ENCODE measurements at regions not wholly inside any gene's neighbourhood (a gene's known extent, or its start where the extent isn't known, plus 50 kb on each side); places are given as distances from the start of the nearest gene placed in this dataset.

- Histone ChIP-seq H3K36me3 (ENCODE audit: low read depth) (no peaks in the 10 kb centered on the region), H3K27me3 (ENCODE audit: insufficient read depth, poor library complexity, severe bottlenecking) (peaks cover 8% of the 10 kb centered on the region), H3K4me1 (ENCODE audit: insufficient read depth, poor library complexity, severe bottlenecking) (no peaks in the 10 kb centered on the region), H3K27ac (ENCODE audit: poor library complexity, severe bottlenecking) (no peak overlapping the region), H3K9me3 (ENCODE audit: severe bottlenecking) (no peaks in the 10 kb centered on the region), H3K4me3 (ENCODE audit: severe bottlenecking) (no peak overlapping the region)
- TF ChIP-seq, protein P1, sequence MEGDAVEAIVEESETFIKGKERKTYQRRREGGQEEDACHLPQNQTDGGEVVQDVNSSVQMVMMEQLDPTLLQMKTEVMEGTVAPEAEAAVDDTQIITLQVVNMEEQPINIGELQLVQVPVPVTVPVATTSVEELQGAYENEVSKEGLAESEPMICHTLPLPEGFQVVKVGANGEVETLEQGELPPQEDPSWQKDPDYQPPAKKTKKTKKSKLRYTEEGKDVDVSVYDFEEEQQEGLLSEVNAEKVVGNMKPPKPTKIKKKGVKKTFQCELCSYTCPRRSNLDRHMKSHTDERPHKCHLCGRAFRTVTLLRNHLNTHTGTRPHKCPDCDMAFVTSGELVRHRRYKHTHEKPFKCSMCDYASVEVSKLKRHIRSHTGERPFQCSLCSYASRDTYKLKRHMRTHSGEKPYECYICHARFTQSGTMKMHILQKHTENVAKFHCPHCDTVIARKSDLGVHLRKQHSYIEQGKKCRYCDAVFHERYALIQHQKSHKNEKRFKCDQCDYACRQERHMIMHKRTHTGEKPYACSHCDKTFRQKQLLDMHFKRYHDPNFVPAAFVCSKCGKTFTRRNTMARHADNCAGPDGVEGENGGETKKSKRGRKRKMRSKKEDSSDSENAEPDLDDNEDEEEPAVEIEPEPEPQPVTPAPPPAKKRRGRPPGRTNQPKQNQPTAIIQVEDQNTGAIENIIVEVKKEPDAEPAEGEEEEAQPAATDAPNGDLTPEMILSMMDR (IDR thresholded peaks at IDR 0.05; ENCODE audit: poor library complexity, severe bottlenecking): no peak
- no peak for ATAC-seq (ENCODE audit: low read depth)
- DNase-seq (ENCODE audit: low spot score): no peak
Measured at GRCh38 chr22:48539261-48539660, 1288.4 kb downstream of the BRD1 start.

- Histone ChIP-seq H3K4me1 (ENCODE audit: insufficient read depth, poor library complexity, severe bottlenecking) (no peaks in the 10 kb centered on the region), H3K27ac (ENCODE audit: poor library complexity, severe bottlenecking) (no peak overlapping the region), H3K27me3 (ENCODE audit: insufficient read depth, poor library complexity, severe bottlenecking) (peaks cover 8% of the 10 kb centered on the region), H3K4me3 (ENCODE audit: severe bottlenecking) (no peak overlapping the region), H3K36me3 (ENCODE audit: low read depth) (no peaks in the 10 kb centered on the region), H3K9me3 (ENCODE audit: severe bottlenecking) (no peaks in the 10 kb centered on the region)
- no peak for ATAC-seq (ENCODE audit: low read depth)
- DNase-seq (ENCODE audit: low spot score): no peak
- TF ChIP-seq, protein P1 (IDR thresholded peaks at IDR 0.05; ENCODE audit: poor library complexity, severe bottlenecking): no peak
Measured at GRCh38 chr22:48538291-48538820, 1289.3 kb downstream of the BRD1 start.

DNA sequence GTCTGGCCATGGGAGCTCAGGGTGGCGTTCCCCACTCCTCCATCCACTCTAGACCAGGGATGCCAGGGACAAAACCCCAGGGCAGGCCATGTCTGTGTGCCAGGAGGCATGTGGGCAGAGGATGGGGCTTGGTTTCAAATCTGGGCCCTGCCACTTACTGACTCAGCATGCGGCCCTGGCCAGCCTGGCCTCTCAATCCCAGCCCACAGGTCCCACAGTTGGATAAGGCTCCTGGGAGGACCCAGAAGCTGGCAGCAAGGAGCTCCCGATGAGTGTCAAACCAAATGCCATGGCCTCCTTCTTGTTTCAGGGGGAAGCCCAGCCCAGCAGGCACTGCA, 1290.4 kb downstream of the BRD1 start:
- Histone ChIP-seq H3K4me3 (ENCODE audit: severe bottlenecking) (no peak overlapping the region), H3K9me3 (ENCODE audit: severe bottlenecking) (no peaks in the 10 kb centered on the region), H3K27ac (ENCODE audit: poor library complexity, severe bottlenecking) (no peak overlapping the region), H3K4me1 (ENCODE audit: insufficient read depth, poor library complexity, severe bottlenecking) (no peaks in the 10 kb centered on the region), H3K36me3 (ENCODE audit: low read depth) (no peaks in the 10 kb centered on the region), H3K27me3 (ENCODE audit: insufficient read depth, poor library complexity, severe bottlenecking) (peaks cover 8% of the 10 kb centered on the region)
- no peak for DNase-seq (ENCODE audit: low spot score)
- TF ChIP-seq, protein P1 (IDR thresholded peaks at IDR 0.05; ENCODE audit: poor library complexity, severe bottlenecking): no peak
- ATAC-seq (ENCODE audit: low read depth): no peak

GRCh38 chr22:48536541-48537342, 1290.9 kb downstream of the BRD1 start:
- no peak for ATAC-seq (ENCODE audit: low read depth)
- TF ChIP-seq, protein P1 (IDR thresholded peaks at IDR 0.05; ENCODE audit: poor library complexity, severe bottlenecking): no peak
- Histone ChIP-seq H3K27ac (ENCODE audit: poor library complexity, severe bottlenecking) (no peak overlapping the region), H3K4me1 (ENCODE audit: insufficient read depth, poor library complexity, severe bottlenecking) (no peaks in the 10 kb centered on the region), H3K36me3 (ENCODE audit: low read depth) (no peaks in the 10 kb centered on the region), H3K4me3 (ENCODE audit: severe bottlenecking) (no peak overlapping the region), H3K27me3 (ENCODE audit: insufficient read depth, poor library complexity, severe bottlenecking) (peaks cover 8% of the 10 kb centered on the region), H3K9me3 (ENCODE audit: severe bottlenecking) (no peaks in the 10 kb centered on the region)
- no peak for DNase-seq (ENCODE audit: low spot score)
